LNCAP (cell line): ENCODE measurements at regions not wholly inside any gene's neighbourhood (a gene's known extent, or its start where the extent isn't known, plus 50 kb on each side); places are given as distances from the start of the nearest gene placed in this dataset.

ENCODE experiments used
- CTCF ChIP-seq: fragments of 450-650 bp; IDR thresholded peaks from 2 replicates; pipeline ENCODE4 v1.5.1; 2017; ENCODE audit warnings: mild to moderate bottlenecking

GRCh38 chr4:110289601-110290100 is 91.2 kb upstream of the ELOVL6 start:
- no peak for TF ChIP-seq CTCF

DNA sequence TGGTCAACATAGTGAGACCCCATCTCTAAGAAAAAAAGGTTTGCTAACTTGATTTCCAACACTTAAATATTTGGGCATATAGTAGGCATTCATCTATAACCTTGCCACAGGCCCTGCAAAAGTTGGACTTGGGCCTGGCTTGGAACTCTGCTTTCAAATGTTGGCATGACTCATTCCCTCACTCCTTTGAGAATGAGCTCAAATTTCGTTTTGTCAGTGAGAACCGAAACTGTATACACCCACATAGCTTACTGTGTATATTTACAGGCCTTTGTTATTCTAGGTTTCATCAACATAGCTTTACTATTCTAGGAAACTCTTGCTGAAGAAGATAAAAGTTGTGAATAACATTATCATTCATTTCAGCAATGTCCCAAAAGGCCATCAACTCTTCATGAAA is 88.7 kb upstream of the ELOVL6 start:
- no peak for TF ChIP-seq CTCF

- TF ChIP-seq CTCF = no peak
Measured at GRCh38 chr4:110278127-110278526, 79.7 kb upstream of the ELOVL6 start.

- TF ChIP-seq CTCF = no peak
Measured at GRCh38 chr4:110275871-110276270, 77.5 kb upstream of the ELOVL6 start.

DNA sequence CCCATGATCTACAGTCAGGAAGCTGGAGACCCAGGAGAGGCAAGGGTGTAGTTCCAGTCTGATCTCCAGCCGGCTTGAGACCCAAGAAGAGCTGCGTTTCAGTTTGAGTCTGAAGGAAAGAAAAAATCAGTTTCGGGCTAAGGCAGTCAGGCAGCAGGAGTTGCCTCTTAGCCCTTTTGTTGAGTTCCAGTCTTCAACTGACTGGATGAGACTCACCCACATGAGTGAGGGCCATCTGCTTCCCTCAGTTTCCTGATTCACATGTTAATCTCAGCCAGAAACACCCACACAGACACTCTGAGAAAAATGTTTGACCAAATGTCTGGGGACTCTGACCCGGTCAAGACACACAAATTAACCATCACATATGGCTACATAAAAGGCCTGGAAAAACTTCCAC is 73.6 kb upstream of the ELOVL6 start:
- no peak for TF ChIP-seq CTCF

DNA sequence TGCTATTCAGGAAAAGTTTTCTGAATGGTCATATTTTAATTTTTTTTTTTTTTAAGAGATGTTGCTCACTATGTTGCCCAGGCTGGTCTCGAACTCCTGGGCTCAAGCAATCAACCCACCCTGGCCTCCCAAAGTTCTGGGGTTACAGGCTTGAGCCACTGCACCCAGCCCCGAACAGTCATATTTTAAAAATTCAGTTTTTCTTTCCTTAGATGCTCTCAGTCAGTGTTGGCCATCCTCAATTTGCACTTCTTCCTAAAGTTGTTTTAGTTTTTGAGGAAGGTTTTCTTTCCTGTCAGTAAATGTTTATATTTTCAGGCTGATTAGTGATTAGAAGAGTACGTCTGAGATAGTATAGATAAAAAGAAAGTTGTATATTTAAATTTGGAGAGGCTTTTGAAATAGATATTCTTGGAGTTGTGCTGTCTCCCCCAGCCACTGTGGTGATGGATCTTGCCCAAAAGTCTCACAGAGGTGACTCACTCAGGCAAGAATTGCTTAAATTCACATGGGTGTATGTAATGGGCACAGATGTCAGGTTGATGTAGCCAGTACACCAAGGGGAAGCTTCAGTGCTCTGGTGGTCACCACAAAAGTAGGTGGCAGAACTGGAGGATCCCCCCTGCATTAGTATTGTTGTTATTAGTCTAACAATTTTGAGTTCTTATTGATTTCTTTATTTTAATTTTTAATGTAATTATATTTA is 72.2 kb upstream of the ELOVL6 start:
- no peak for TF ChIP-seq CTCF

GRCh38 chr4:110268790-110269189 is 70.4 kb upstream of the ELOVL6 start:
- no peak for TF ChIP-seq CTCF

- TF ChIP-seq CTCF = no peak
Measured at GRCh38 chr4:110268352-110268751, 69.9 kb upstream of the ELOVL6 start.
